Transverse colon (tissue), 4 donors: ENCODE measurements at regions not wholly inside any gene's neighbourhood (a gene's known extent, or its start where the extent isn't known, plus 50 kb on each side); places are given as distances from the start of the nearest gene placed in this dataset.

ENCODE experiments used
- DNase-seq: peaks from one replicate; pipeline ENCODE4 v3.0.0-alpha.2; 2019
- H3K27ac ChIP-seq, 4 donors: fragments of 200-600 bp; sonication (generic); 2 replicates each; pipeline ENCODE4 v1.5.1; 2016 to 2018; ENCODE audit warnings: inconsistent platforms in 4 of 4
- H3K27me3 ChIP-seq: fragments of 200-600 bp; sonication (generic); 2 replicates; pipeline ENCODE4 v1.5.1; 2017; ENCODE audit warnings: inconsistent platforms
- H3K36me3 ChIP-seq, 4 donors: fragments of 200-600 bp; sonication (generic); 2 replicates each; pipeline ENCODE4 v1.5.1; 2017 to 2019; ENCODE audit warnings: inconsistent platforms in 4 of 4
- H3K4me1 ChIP-seq, 4 donors: fragments of 200-600 bp; sonication (generic); 2 replicates each; pipeline ENCODE4 v1.5.1; 2017 to 2020; ENCODE audit warnings: inconsistent platforms in 4 of 4
- H3K4me3 ChIP-seq, 4 donors: fragments of 200-600 bp; sonication (generic); 1 replicate in 1 of 4; 2 replicates in 3 of 4; pipeline versions ENCODE4 v1.5.1 to v1.6.1; 2017 to 2019; ENCODE audit warnings: inconsistent platforms in 4 of 4
- H3K9me3 ChIP-seq, 2 donors: fragments of 200-600 bp; sonication (generic); 2 replicates each; pipeline ENCODE4 v1.5.1; 2017 to 2019; ENCODE audit warnings: inconsistent platforms in 2 of 2
- CTCF ChIP-seq, 5 experiments: fragments of 200-600 bp in 3 of 5; fragments of 450-650 bp in 2 of 5; sonication (generic) in 3 of 5; IDR thresholded peaks; 1 replicate in 2 of 5; 2 replicates in 3 of 5; pipeline ENCODE4 v1.5.1; 2016 to 2017; ENCODE audit warnings: antibody characterized with exemption in 5 of 5, inconsistent platforms in 3 of 5, mild to moderate bottlenecking in 2 of 5, moderate library complexity in 1 of 5
- EP300 ChIP-seq: sonication (generic); formaldehyde crosslinking; IDR thresholded peaks from one replicate; pipeline ENCODE4 v1.6.1; 2017; ENCODE audit warnings: antibody characterized with exemption, low read depth
- POLR2A ChIP-seq: fragments of 450-650 bp; IDR thresholded peaks from one replicate; pipeline ENCODE4 v1.6.1; 2016; ENCODE audit warnings: antibody characterized with exemption, mild to moderate bottlenecking, moderate library complexity
- POLR2AphosphoS5 ChIP-seq, 3 donors: sonication (generic); formaldehyde crosslinking; IDR thresholded peaks; one replicate each; pipeline ENCODE4 v1.6.1; 2016; ENCODE audit warnings: antibody characterized with exemption in 3 of 3
- WGBS, 2 donors: methylation state at CpG; one replicate each; pipeline ENCODE4 v1.1.5; 2018; ENCODE audit warnings: low coverage in 1 of 2; 5-methylcytosine and 5-hydroxymethylcytosine counted together
- in situ Hi-C, 4 donors: fragments of 200-750 bp; cut with MboI; loops; one replicate each; pipeline versions ENCODE4 v1.15.0 to v1.15.1; 2017; ENCODE audit warnings: low sequenced_read_pairs in 3 of 4, low pct_ligation_motif_present in 1 of 4, low pct_unique_long_range_greater_than_20kb in 1 of 4
- intact Hi-C: fragments of 100-400 bp; cut with DNase I; formaldehyde crosslinking; loops from one replicate; pipeline ENCODE4 v1.15.1; 2023; ENCODE audit warnings: low total_unique reads

DNA sequence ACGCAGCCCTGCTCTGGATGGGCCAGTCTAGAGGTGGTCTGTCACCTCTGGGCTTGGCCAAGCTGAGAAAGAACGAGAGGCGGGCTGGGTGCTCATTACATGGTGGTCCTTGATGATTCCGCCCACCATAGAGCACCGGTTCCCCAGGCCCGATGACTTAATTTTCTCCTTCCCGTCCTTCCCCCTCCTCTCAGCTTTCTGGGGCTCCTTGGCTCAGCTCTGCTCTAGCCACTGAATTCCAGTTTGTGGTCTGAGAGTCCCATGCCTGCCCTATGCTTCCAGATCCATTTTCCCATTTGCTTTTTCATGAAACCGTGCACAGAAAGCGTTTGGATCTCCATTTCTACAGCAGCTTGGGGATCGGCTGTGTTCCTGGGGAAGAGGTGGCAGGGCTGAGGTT, 318.5 kb upstream of the C1orf174 start:
- intact Hi-C loops = no loop called here
- no peak for DNase-seq
- in situ Hi-C loops = no loop called here
- H3K36me3 ChIP-seq = no peaks in the 10 kb centered on the region
- peaks cover 3% of the 10 kb centered on the region for H3K27me3 ChIP-seq
- H3K4me3 ChIP-seq = no peak overlapping the region
- H3K4me1 ChIP-seq = no peaks in the 10 kb centered on the region
- H3K27ac ChIP-seq = no peak overlapping the region
- no peaks in the 10 kb centered on the region for H3K9me3 ChIP-seq
- no peak for TF ChIP-seq EP300
- no peak for TF ChIP-seq POLR2AphosphoS5 (IDR thresholded peaks at IDR 0.05)
- no peak for TF ChIP-seq POLR2A
- no peak for TF ChIP-seq CTCF (IDR thresholded peaks at IDR 0.05)
- 83 to 86% methylated on average over 1 to 10 of the region's 10 CpGs for WGBS, 2 donors

GRCh38 chr1:4219111-4219510, 319.0 kb upstream of the C1orf174 start:
- H3K9me3 ChIP-seq = no peaks in the 10 kb centered on the region
- no peak overlapping the region for H3K27ac ChIP-seq
- DNase-seq = no peak
- intact Hi-C loops = no loop called here
- TF ChIP-seq EP300 = no peak
- no peak overlapping the region for H3K4me3 ChIP-seq
- no peaks in the 10 kb centered on the region for H3K4me1 ChIP-seq
- H3K36me3 ChIP-seq = no peaks in the 10 kb centered on the region
- peaks cover 3% of the 10 kb centered on the region for H3K27me3 ChIP-seq
- 82 to 93% methylated on average over 6 to 11 of the region's 11 CpGs for WGBS, 2 donors
- in situ Hi-C loops = no loop called here

GRCh38 chr1:4219826-4220225, 319.8 kb upstream of the C1orf174 start:
- Histone ChIP-seq H3K36me3 (no peaks in the 10 kb centered on the region), H3K4me3 (no peak overlapping the region), H3K27ac (no peak overlapping the region), H3K27me3 (peaks cover 3% of the 10 kb centered on the region), H3K4me1 (no peaks in the 10 kb centered on the region), H3K9me3 (no peaks in the 10 kb centered on the region)
- intact Hi-C loops (no loop called here), in situ Hi-C loops (no loop called here)
- DNase-seq = no peak
- TF ChIP-seq POLR2A = no peak
- TF ChIP-seq EP300 = no peak
- no peak for TF ChIP-seq CTCF (IDR thresholded peaks at IDR 0.05)
- no peak for TF ChIP-seq POLR2AphosphoS5 (IDR thresholded peaks at IDR 0.05)
- 67% methylated on average over 5 of the region's 5 CpGs; no CpG with 5 or more reads in 1 of the 2 donors for WGBS, 2 donors

DNA sequence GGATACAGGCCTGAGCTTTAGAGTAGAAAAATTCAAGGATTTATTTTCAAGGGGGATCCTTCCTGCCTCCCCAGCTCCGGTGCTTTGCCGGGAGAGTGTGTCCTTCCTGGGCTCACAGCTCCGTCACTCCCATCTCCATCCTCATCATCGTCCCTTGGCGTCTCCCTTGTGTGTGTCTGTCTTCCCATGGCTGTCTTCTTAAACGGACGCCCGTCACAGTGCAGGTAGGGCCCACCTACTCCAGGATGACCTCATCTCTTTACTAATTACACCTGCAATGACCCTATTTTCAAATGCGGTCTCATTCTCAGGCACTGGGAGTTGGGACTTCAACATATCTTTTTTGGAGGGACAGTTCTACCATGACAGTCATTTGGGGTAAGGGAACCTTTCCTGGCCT, 320.3 kb upstream of the C1orf174 start:
- no peaks in the 10 kb centered on the region for H3K36me3 ChIP-seq
- WGBS, 2 donors = 71 to 77% methylated on average over 6 to 9 of the region's 9 CpGs
- no peak for DNase-seq
- H3K4me1 ChIP-seq = no peaks in the 10 kb centered on the region
- H3K9me3 ChIP-seq = no peaks in the 10 kb centered on the region
- TF ChIP-seq CTCF (IDR thresholded peaks at IDR 0.05) (no peak), POLR2AphosphoS5 (IDR thresholded peaks at IDR 0.05) (no peak), POLR2A (no peak), EP300 (no peak)
- intact Hi-C loops = no loop called here
- H3K4me3 ChIP-seq = no peak overlapping the region
- no peak overlapping the region for H3K27ac ChIP-seq
- in situ Hi-C loops = no loop called here
- H3K27me3 ChIP-seq = peaks cover 3% of the 10 kb centered on the region

DNA sequence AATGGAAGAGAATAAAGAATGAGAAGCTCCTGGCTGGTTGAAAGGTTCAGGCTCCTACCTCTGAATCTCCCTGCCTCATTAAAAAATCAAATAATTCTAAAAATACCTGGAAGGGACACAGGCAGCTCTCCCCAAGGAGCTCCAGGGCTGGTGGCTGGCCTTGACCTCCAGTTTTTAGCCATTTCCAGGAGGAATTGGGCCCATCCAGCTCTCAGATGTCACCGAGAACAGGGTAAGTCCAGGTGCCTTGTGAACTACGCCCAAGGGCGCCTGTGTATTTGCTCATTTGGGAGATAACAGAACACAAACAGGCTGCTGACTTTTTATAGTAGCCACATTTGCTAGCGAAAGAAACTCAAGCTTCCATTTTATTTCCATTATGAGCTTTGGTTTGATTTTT, 321.0 kb upstream of the C1orf174 start:
- H3K4me1 ChIP-seq = no peaks in the 10 kb centered on the region
- no peaks in the 10 kb centered on the region for H3K9me3 ChIP-seq
- no peak for TF ChIP-seq EP300
- no peak for TF ChIP-seq CTCF (IDR thresholded peaks at IDR 0.05)
- TF ChIP-seq POLR2AphosphoS5 (IDR thresholded peaks at IDR 0.05) = no peak
- no peak for TF ChIP-seq POLR2A
- WGBS, 2 donors = 49 to 76% methylated on average over 4 of the region's 4 CpGs
- intact Hi-C loops = no loop called here
- no peak overlapping the region for H3K4me3 ChIP-seq
- H3K36me3 ChIP-seq = no peaks in the 10 kb centered on the region
- H3K27ac ChIP-seq = no peak overlapping the region
- DNase-seq = no peak
- in situ Hi-C loops = no loop called here
- peaks cover 3% of the 10 kb centered on the region for H3K27me3 ChIP-seq
